Activated T-helper 1 cell treated with anti-CD3 and anti-CD28 coated beads, Interleukin-12 subunit alpha, Interleukin-12 subunit beta, Interleukin-2, Interleukin-4 antibody, amounts not matched to agents 30 ng/mL and 10 ng/mL and 1 ng/mL, durations not matched to agents 14 hours and 24 hours and 36 hours (primary cell): ENCODE measurements at regions not wholly inside any gene's neighbourhood (a gene's known extent, or its start where the extent isn't known, plus 50 kb on each side); places are given as distances from the start of the nearest gene placed in this dataset.

Source experiments
- DNase-seq: peaks from one replicate; pipeline ENCODE4 v3.0.0; 2021; ENCODE audit warnings: low spot score
- H3K27ac Mint-ChIP-seq: one replicate; pipeline ENCODE4 v1.8.0; 2021; ENCODE audit warnings: mild to moderate bottlenecking, mixed read lengths
- H3K27me3 Mint-ChIP-seq: one replicate; pipeline ENCODE4 v1.8.0; 2022; ENCODE audit warnings: mild to moderate bottlenecking, moderate library complexity, mixed read lengths; ENCODE audit not compliant: insufficient read depth
- H3K36me3 Mint-ChIP-seq: one replicate; pipeline ENCODE4 v1.8.0; 2021; ENCODE audit warnings: low read depth, mixed read lengths
- H3K4me1 Mint-ChIP-seq: one replicate; pipeline ENCODE4 v1.8.0; 2021; ENCODE audit warnings: low read depth, mixed read lengths
- H3K4me3 Mint-ChIP-seq: one replicate; pipeline ENCODE4 v1.8.0; 2021; ENCODE audit warnings: mild to moderate bottlenecking, moderate library complexity, mixed read lengths
- H3K9me3 Mint-ChIP-seq: one replicate; pipeline ENCODE4 v1.8.0; 2021; ENCODE audit warnings: mixed read lengths
- intact Hi-C: fragments of 100-400 bp; cut with micrococcal nuclease; formaldehyde crosslinking; loops from one replicate; pipeline ENCODE4 v1.15.1; 2024

DNA sequence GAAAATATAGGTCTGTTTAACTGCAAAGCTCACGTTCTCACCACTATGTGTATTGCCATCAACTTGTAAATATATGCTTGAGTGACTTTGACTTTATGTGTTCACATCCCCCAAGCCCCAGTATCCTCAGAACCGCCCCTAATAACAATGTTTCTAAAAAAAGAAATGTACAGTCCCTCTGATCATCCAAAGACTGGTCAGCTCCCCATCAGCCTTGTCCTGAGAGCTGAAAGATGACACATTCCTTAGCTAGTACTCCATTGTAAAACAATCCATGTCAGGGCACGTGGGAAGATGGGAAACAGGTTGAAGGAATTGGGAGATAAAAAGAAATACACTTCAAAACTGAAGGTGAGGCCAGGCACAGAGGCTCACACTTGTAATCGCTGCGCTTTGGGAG lies 279.4 kb upstream of the WWC1 start:
- intact Hi-C loops, result no loop called here
- no peak for DNase-seq
- Mint-ChIP-seq H3K27ac (no peak overlapping the region), H3K9me3 (no peaks in the 10 kb centered on the region), H3K4me1 (no peaks in the 10 kb centered on the region), H3K27me3 (no peaks in the 10 kb centered on the region), H3K36me3 (no peaks in the 10 kb centered on the region), H3K4me3 (no peak overlapping the region)

DNA sequence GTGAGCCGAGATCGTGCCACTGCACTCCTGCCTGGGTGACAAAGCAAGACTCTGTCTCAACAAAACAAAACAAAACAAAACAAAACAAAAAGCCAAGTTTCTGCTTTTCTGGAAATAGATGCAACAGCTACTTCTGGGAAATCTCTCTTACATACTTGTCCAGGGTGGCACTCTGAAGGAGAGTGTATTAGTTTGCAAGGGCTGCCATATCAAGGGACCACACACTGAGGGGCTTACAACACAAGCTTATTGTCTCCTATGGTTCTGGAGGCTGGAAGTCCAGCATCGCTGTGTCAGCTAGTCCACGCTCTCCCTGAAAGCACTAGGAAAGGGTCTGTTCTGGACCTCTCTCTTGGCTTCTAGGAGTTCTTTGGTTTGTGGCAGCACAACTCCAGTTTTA lies 277.9 kb upstream of the WWC1 start:
- no peaks in the 10 kb centered on the region for H3K27me3 Mint-ChIP-seq
- intact Hi-C loops, result no loop called here
- H3K4me3 Mint-ChIP-seq, result no peak overlapping the region
- no peaks in the 10 kb centered on the region for H3K9me3 Mint-ChIP-seq
- no peak overlapping the region for H3K27ac Mint-ChIP-seq
- DNase-seq, result no peak
- H3K4me1 Mint-ChIP-seq, result no peaks in the 10 kb centered on the region
- H3K36me3 Mint-ChIP-seq, result no peaks in the 10 kb centered on the region

DNA sequence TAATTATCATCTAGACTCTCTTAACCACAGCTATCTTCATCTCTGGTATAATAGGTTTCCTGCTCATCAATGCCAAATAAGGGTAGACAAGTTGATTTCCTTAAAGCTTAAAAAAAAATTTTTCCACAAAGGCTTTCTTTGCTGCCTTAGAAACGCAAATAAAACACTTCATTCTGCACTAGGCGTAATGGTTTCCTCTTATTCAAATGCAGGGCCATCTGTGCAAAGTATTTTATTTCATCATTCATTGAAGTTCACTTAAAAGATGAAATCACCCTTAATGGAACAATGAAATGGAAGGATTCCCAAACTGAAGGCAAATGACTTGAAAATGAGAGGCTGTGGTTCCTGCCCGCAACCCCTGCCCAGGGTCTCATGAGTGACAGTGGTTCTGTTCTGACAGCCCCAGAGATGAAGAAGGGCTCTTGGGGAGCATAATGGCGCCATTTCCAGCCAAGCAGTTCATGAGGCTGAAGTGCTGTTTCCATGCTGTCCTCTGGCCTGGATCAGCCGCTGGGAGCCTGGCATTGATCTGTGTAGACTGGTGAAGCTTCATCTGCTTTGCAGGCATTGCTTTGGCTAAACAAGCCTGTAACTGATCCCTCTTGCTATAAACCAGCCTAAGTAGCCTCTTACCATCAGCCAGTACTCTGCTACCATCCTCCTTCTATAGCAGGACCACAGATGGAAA lies 276.9 kb upstream of the WWC1 start:
- Mint-ChIP-seq H3K4me3 (no peak overlapping the region), H3K4me1 (no peaks in the 10 kb centered on the region), H3K27ac (no peak overlapping the region), H3K9me3 (no peaks in the 10 kb centered on the region), H3K27me3 (no peaks in the 10 kb centered on the region), H3K36me3 (no peaks in the 10 kb centered on the region)
- no peak for DNase-seq
- intact Hi-C loops, result no loop called here

DNA sequence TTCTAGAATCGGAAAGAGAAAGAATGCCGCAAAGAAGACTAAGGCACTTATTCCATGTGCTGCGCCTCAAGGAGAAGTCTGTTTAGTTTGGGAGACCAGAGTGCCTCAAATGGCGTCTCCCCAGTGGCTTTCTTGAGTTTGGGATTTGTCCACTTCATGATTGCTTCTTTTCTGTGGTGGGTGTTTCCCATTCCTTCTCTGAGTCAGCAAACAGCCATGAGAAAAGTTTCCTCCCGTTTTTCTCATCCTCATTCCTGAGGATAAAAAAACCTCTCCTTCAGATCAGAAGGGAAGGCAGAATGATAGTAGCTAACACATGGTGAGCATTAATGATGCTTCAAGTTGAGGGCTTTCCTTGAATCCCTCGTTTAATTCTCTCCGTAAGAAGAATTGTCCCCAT lies 275.9 kb upstream of the WWC1 start:
- no peaks in the 10 kb centered on the region for H3K36me3 Mint-ChIP-seq
- no peak overlapping the region for H3K27ac Mint-ChIP-seq
- DNase-seq, result no peak
- no peaks in the 10 kb centered on the region for H3K9me3 Mint-ChIP-seq
- H3K4me1 Mint-ChIP-seq, result no peaks in the 10 kb centered on the region
- H3K27me3 Mint-ChIP-seq, result no peaks in the 10 kb centered on the region
- H3K4me3 Mint-ChIP-seq, result no peak overlapping the region
- intact Hi-C loops, result no loop called here

DNA sequence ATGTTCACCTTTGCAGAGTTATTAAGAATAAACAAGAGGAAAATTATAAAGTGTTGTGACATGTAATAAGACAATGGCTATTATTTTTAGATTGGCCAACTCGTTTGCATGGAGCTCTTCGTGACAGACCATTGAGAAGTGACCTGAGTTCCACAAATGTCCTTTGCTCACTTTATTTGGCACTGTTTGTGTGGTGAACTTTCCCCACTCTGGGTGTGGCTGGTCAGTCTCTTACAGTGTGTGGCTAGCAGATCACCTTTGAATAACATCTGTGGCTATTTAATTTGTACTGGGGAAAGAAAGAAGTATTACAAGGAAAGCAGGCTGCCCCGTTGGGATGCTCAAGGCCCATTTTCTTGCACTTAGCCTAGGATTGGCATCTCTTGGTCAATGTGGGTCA lies 274.1 kb upstream of the WWC1 start:
- no peak for DNase-seq
- Mint-ChIP-seq H3K4me1 (no peaks in the 10 kb centered on the region), H3K36me3 (no peaks in the 10 kb centered on the region), H3K27me3 (no peaks in the 10 kb centered on the region), H3K9me3 (no peaks in the 10 kb centered on the region), H3K27ac (no peak overlapping the region), H3K4me3 (no peak overlapping the region)
- intact Hi-C loops, result no loop called here

DNA sequence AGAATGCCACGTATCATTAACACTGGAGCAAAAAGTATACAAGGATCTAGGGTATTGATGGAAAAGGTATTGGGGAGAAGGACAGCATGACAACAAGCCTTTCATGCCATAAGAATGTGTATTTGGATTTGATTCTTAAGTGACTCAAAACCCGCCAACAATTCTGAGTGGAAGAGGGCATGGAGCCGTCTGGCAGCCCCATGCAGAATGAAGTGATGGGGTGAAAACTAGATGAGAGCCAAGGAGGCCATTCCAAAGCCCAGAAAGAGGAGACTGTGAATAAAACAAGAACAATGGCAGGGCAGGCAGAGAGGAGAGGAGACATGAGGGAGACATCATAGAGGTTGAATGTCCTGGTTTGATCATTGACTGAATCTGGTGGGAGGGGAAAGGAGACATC lies 272.3 kb upstream of the WWC1 start:
- Mint-ChIP-seq H3K9me3 (no peaks in the 10 kb centered on the region), H3K27ac (no peak overlapping the region), H3K4me1 (no peaks in the 10 kb centered on the region), H3K27me3 (no peaks in the 10 kb centered on the region), H3K36me3 (no peaks in the 10 kb centered on the region), H3K4me3 (no peak overlapping the region)
- no peak for DNase-seq
- intact Hi-C loops, result no loop called here

DNA sequence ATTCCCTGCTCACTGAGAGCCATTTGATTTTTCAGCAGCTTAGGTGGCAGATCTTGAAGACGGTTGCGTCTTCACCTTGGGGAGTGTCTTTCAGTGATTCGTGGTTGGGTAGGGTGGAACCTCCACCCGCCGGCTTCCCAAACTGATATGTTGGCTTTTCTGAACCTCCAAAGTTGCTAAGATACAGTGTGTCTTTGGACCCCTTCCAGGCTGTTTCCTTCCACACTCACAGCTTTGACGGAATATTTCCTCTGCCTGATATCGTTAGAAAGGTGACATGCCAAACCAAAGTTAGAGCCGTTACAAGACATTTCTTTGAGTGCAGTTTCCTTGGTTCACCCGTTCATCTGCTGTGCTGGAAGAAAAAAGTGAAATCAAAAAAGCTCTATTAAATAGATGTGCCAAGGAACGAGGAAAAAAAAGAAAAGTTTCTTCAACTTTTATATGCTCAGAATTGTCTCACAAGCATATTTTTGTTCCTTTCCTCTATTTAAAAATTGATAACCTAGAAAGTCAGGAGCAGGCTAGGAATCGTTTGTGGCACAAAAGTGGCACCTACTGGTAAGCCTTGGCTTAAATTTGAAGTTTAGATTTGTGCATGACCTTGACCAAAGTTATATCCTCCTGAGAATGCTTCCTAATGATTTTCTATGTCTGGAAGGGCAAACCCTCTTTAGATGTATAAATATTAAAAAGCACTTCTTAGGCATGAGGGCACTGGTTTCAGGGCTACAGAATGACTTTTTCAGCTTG lies 270.7 kb upstream of the WWC1 start:
- intact Hi-C loops, result no loop called here
- H3K27ac Mint-ChIP-seq, result no peak overlapping the region
- H3K4me1 Mint-ChIP-seq, result no peaks in the 10 kb centered on the region
- DNase-seq, result no peak
- no peak overlapping the region for H3K4me3 Mint-ChIP-seq
- H3K27me3 Mint-ChIP-seq, result no peaks in the 10 kb centered on the region
- H3K36me3 Mint-ChIP-seq, result no peaks in the 10 kb centered on the region
- H3K9me3 Mint-ChIP-seq, result no peaks in the 10 kb centered on the region

DNA sequence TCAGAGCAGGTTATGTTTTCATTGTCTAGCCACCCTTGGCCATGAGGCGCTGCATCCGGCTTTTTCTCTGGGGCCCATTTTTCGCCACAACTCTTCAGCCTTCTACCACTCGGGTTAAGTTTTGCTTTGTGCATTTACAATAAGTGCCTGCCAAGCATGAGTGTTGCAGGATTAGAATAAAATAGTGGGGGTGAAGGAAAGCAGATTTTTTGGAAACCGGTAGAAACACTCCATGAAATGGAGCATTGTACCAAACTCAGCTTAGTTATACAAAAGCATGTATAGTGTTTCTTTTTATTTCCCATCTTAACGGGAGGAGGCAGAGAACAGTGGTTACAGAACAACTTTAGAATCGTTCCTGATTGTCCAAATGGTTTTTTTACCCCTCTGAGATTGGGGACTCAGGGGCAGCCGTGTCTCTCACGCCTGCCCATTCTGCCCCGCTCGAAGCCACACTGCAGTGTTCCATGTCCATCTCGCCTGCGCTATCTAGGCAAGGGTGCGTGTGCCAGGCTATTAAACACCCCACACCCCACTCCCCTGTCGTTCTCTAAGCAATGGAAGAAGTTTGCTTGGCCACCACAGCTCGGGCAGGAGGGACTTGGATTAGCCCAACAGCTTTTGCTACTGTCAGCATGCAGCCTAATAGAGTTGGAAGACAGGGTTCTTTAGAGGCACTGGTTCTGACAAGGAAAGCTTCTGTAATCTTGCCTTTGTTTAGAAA lies 268.8 kb upstream of the WWC1 start:
- Mint-ChIP-seq H3K4me1 (no peaks in the 10 kb centered on the region), H3K9me3 (no peaks in the 10 kb centered on the region), H3K36me3 (no peaks in the 10 kb centered on the region), H3K4me3 (no peak overlapping the region), H3K27me3 (peaks cover 3% of the 10 kb centered on the region), H3K27ac (no peak overlapping the region)
- DNase-seq, result no peak
- intact Hi-C loops, result no loop called here

DNA sequence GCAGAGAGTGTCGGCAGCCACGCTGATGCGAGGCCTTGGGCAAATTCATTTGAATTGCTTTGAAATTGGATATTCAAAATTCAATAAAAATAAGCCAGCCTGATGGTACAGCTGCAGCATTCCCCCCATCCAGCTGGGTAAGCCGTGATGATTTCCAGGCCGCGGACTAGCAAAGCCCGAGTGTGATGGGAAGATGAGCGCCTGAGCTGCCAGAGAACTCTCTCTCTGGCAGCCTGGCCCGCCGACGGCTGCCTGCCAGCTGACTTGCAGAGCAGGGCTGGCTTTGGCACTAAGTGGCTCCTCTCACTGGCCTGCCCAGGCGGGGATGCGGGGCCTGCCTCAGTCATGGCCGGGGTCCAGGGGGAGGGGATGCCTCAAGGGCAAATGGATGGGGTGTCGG lies 268.3 kb upstream of the WWC1 start:
- no peak for DNase-seq
- peaks cover 3% of the 10 kb centered on the region for H3K27me3 Mint-ChIP-seq
- H3K36me3 Mint-ChIP-seq, result no peaks in the 10 kb centered on the region
- no peak overlapping the region for H3K4me3 Mint-ChIP-seq
- no peaks in the 10 kb centered on the region for H3K9me3 Mint-ChIP-seq
- H3K27ac Mint-ChIP-seq, result no peak overlapping the region
- intact Hi-C loops, result no loop called here
- no peaks in the 10 kb centered on the region for H3K4me1 Mint-ChIP-seq

DNA sequence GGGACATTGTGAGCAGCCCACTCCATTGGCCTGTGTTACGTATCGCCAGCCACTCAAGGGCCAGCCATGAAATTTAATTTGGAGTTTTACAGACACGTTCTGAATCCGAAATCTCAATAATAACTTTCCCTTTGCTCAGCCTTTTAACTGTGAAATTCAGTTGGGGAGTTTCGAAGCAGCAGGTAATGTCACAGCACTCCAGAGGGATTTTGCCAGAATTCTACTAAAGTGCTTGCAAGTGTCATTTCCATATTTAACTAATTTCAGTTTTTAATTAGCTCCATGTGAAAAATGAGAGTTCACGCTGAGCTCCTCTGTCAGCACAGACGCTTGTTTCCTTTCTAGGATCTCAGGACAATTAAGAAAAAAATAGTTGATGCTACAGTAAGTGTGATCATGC lies 267.1 kb upstream of the WWC1 start:
- H3K27me3 Mint-ChIP-seq, result peaks cover 3% of the 10 kb centered on the region
- H3K36me3 Mint-ChIP-seq, result no peaks in the 10 kb centered on the region
- intact Hi-C loops, result no loop called here
- H3K4me1 Mint-ChIP-seq, result no peaks in the 10 kb centered on the region
- DNase-seq, result no peak
- no peaks in the 10 kb centered on the region for H3K9me3 Mint-ChIP-seq
- H3K27ac Mint-ChIP-seq, result no peak overlapping the region
- no peak overlapping the region for H3K4me3 Mint-ChIP-seq

DNA sequence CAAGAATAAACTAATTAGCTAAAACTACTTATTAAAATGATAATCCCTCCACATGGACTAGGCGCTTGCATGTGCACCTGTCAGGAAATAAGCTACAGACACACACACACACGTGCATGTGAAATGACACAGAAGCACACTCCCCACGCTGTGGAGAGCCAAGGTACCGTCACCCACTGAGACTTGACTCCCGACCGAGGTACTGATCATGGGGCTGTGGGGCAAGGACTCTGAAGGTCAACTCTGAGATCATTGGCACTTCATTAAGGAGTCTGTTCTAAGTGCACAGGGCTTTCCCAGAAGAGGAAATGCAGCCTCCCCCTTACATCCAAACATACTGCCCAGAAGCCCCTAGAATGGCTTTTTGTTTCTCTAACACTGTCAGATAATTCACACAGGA lies 264.4 kb upstream of the WWC1 start:
- Mint-ChIP-seq H3K9me3 (no peaks in the 10 kb centered on the region), H3K4me1 (no peaks in the 10 kb centered on the region)

DNA sequence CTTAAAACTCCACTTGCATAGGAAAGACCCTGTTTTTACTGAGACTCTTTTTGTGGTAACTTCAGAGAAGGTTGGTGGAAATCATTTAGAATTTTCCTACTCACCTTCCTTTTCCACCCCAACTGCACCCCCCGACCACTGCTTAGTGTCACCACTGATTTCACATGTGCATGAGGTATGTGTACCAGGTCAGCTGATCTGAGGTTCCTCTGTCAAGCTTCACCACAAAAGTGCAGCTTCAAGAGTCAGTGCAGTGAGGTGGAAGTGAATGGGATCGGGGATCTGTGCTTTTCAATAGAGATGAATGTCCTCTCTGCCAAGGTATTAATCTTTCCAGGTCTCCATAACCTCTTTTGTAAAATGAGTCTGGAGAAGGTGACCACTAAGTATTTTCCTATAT lies 260.5 kb upstream of the WWC1 start:
- Mint-ChIP-seq H3K27me3 (peaks cover 3% of the 10 kb centered on the region), H3K36me3 (no peaks in the 10 kb centered on the region), H3K27ac (no peak overlapping the region), H3K4me3 (no peak overlapping the region), H3K4me1 (no peaks in the 10 kb centered on the region), H3K9me3 (no peaks in the 10 kb centered on the region)
- intact Hi-C loops, result no loop called here
- no peak for DNase-seq

More for the DNA sequence above, 264.4 kb upstream of the WWC1 start:
- H3K27ac Mint-ChIP-seq, result no peak overlapping the region
- H3K27me3 Mint-ChIP-seq, result peaks cover 3% of the 10 kb centered on the region
- no peak overlapping the region for H3K4me3 Mint-ChIP-seq
- no peak for DNase-seq
- H3K36me3 Mint-ChIP-seq, result no peaks in the 10 kb centered on the region
- intact Hi-C loops, result no loop called here

DNA sequence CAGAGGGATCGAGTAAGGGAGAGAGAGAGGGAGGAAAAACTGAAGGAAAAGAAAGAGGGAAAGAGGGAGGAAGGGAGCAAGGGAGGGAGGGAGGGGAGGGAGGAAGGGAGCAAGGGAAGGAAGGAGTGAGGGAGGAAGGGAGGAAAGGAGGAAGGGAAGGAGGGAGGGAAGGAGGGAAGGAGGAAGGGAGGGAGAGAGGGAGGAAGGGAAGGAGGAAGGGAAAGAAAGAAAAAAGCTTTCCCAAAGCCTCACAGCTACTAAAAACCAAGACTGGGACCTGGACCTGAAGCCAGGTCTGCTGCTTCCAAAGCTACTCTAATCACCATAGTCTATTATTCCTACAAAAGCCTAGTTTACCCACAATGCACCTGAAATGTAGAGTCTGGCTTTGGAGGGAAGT lies 259.8 kb upstream of the WWC1 start:
- DNase-seq, result no peak
- intact Hi-C loops, result no loop called here
- Mint-ChIP-seq H3K27me3 (peaks cover 3% of the 10 kb centered on the region), H3K27ac (no peak overlapping the region), H3K9me3 (no peaks in the 10 kb centered on the region), H3K36me3 (no peaks in the 10 kb centered on the region), H3K4me3 (no peak overlapping the region), H3K4me1 (no peaks in the 10 kb centered on the region)
